ENCODE measurements at regions not wholly inside any gene's neighbourhood (a gene's known extent, or its start where the extent isn't known, plus 50 kb on each side); places are given as distances from the start of the nearest gene placed in this dataset.

DNA sequence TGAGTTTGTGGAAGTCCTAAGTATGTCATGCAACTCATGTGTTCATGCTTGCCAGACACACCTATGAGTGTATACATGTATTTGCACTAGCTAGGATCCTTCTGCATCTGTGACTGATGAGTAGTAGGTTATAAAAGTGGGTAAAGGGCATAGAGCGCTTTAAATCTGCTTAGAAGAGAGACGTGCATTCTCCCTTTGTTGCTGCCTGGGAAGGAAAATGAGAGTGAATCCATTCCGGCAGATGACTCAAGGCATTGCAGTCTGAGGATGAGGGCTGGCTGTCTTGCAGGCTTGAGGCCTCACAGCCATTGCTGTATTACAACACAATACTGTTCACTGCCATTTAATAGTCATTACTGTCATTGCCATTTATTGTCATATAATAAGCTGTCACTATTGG is 120.8 kb upstream of the UMPS start:
- TF ChIP-seq, protein P1, sequence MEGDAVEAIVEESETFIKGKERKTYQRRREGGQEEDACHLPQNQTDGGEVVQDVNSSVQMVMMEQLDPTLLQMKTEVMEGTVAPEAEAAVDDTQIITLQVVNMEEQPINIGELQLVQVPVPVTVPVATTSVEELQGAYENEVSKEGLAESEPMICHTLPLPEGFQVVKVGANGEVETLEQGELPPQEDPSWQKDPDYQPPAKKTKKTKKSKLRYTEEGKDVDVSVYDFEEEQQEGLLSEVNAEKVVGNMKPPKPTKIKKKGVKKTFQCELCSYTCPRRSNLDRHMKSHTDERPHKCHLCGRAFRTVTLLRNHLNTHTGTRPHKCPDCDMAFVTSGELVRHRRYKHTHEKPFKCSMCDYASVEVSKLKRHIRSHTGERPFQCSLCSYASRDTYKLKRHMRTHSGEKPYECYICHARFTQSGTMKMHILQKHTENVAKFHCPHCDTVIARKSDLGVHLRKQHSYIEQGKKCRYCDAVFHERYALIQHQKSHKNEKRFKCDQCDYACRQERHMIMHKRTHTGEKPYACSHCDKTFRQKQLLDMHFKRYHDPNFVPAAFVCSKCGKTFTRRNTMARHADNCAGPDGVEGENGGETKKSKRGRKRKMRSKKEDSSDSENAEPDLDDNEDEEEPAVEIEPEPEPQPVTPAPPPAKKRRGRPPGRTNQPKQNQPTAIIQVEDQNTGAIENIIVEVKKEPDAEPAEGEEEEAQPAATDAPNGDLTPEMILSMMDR (IDR thresholded peaks at IDR 0.05; ENCODE audit: borderline replicate concordance, control extremely low read depth, extremely low read depth, insufficient read depth, missing control alignments), result no peak
- DNase-seq (ENCODE audit: low spot score), result no peak
- in situ Hi-C loops (cut with MboI; ENCODE audit: low sequenced_read_pairs, unreplicated experiment), result no loop called here

DNA sequence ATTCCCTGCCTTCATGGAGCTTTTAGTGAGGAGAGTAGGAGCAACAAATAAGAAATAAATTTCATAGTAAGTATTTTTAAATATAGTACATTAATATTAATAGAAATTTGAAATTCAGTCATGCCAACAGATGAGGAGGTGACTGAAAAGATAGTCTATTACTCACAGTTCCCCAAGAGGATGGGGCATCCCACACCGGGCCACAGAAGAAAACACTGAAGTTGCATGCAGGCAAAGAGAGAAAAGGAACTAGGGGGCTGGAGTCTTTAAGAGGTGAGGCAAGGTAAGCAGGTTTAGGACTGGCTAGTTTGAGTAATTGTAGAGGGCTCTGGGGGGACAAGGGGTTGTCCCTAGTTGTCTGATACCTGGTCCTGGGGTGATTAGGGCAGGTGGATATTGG is 120.1 kb upstream of the UMPS start:
- no peak for DNase-seq (ENCODE audit: low spot score)
- TF ChIP-seq, protein P1 (IDR thresholded peaks at IDR 0.05; ENCODE audit: borderline replicate concordance, control extremely low read depth, extremely low read depth, insufficient read depth, missing control alignments), result no peak
- in situ Hi-C loops (cut with MboI; ENCODE audit: low sequenced_read_pairs, unreplicated experiment), result no loop called here

GRCh38 chr3:124611520-124611919 is 118.7 kb upstream of the UMPS start:
- TF ChIP-seq, protein P1 (IDR thresholded peaks at IDR 0.05; ENCODE audit: borderline replicate concordance, control extremely low read depth, extremely low read depth, insufficient read depth, missing control alignments), result no peak
- in situ Hi-C loops (cut with MboI; ENCODE audit: low sequenced_read_pairs, unreplicated experiment), result no loop called here
- DNase-seq (ENCODE audit: low spot score), result no peak

DNA sequence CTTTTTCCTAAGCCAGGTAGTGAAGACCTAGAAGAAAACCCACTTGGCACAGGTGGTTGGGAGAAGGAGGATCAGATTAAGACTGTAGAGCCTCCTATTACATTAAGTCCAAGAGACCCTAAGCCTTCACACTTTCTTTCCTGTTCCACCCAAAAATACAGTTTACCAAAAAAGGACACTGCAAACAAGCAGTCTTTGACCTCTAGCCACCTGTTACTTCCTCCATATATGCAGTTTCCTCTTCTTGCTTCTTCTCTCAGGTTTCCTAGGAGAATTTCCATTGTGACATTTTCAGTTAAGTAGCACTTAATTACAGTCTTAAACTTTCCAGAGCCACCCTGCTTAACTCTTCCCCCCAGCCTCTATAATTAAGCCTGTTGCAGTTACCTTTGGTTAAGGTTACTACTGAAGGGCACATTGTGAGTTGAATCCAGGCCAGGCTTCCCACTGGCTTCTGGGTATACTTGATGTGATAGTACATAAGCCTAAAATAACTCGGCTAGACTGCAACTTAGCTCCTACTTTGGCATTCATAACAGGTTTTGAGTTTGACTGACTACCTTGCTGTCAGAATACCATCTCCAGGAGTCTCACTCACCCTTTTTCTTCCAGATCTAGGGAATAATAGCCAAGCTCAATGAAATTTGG is 114.2 kb upstream of the UMPS start:
- in situ Hi-C loops (cut with MboI; ENCODE audit: low sequenced_read_pairs, unreplicated experiment), result no loop called here
- TF ChIP-seq, protein P1 (IDR thresholded peaks at IDR 0.05; ENCODE audit: borderline replicate concordance, control extremely low read depth, extremely low read depth, insufficient read depth, missing control alignments), result no peak
- DNase-seq (ENCODE audit: low spot score), result no peak

DNA sequence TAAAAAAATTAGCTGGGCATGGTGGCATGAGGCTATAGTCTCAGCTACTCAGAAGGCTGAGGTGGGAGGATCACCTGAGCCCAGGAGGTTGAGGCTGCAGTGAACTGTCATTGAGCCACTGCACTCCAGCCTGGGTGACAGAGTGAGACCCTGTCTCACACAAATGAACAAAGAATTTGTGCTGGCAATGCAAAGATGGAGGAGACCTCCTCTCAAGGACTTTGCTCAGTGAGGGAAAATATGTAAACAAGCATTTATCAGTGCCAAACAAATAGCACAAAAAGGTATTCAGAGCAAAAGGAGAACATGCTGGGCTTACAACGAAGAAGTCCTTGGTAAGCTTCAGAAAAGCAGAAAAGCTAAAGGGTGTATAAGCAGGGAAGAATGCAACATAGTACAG is 113.1 kb upstream of the UMPS start:
- in situ Hi-C loops (cut with MboI; ENCODE audit: low sequenced_read_pairs, unreplicated experiment), result no loop called here
- TF ChIP-seq, protein P1 (IDR thresholded peaks at IDR 0.05; ENCODE audit: borderline replicate concordance, control extremely low read depth, extremely low read depth, insufficient read depth, missing control alignments), result no peak
- no peak for DNase-seq (ENCODE audit: low spot score)

DNA sequence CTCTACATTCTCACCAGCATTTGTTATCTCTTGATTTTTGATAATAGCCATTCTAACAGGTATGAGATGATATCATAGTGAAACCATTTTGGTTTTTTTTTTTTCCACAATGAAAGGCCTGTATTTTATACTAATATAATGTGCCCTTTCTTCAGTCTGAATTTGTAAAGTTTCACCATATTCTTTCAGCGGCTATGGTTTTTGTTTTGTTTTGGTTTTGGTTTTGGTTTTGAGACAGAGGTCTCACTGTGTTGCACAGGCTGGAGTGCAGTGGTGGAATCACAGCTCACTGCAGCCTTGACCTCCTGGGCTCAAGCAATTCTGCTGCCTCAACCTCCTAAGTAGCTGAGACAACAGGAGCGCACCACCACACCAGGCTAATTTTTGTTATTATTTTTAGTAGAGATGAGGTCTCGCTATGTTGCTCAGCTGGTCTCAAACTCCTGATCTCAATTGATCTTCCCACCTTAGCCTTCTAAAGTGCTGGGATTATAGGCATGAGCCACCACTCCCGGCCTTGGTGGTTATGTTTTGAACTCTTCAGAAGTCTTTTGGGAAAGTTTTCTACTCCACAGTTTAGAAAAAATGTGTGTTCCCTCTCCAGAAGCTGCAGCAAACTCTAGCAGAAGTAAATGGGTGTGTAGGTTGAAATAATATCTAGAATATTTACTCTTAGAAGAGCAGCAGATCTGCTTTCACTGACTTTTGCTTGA is 110.2 kb upstream of the UMPS start:
- in situ Hi-C loops (cut with MboI; ENCODE audit: low sequenced_read_pairs, unreplicated experiment), result no loop called here
- TF ChIP-seq, protein P1 (IDR thresholded peaks at IDR 0.05; ENCODE audit: borderline replicate concordance, control extremely low read depth, extremely low read depth, insufficient read depth, missing control alignments), result no peak
- DNase-seq (ENCODE audit: low spot score), result no peak

All from GM13976 (cell line).